Stimulated activated CD4-positive, alpha-beta T cell treated with anti-CD3 and anti-CD28 coated beads, Interleukin-15, amount 100 ng/mL, for 24 hours (primary cell): ENCODE measurements at regions not wholly inside any gene's neighbourhood (a gene's known extent, or its start where the extent isn't known, plus 50 kb on each side); places are given as distances from the start of the nearest gene placed in this dataset.
"Not testable (repeated sequence)": the region's sequence is repeated elsewhere in the genome, so short reads cannot be mapped to it uniquely, and the experiment has no call there.

Experiments used
- DNase-seq: peaks from one replicate; pipeline ENCODE4 v3.0.0-alpha.2; 2020

- DNase-seq = no peak
Observed at GRCh38 chr5:108581026-108581425, 166.7 kb upstream of the FER start.

GRCh38 chr5:108579236-108579635, 168.5 kb upstream of the FER start:
- DNase-seq = no peak

- DNase-seq = no peak
Observed at GRCh38 chr5:108578791-108579190, 168.9 kb upstream of the FER start.

GRCh38 chr5:108567429-108567828, 180.3 kb upstream of the FER start:
- no peak for DNase-seq

GRCh38 chr5:108564441-108564840, 182.5 kb upstream of the FBXL17 start:
- DNase-seq = no peak

- DNase-seq = no peak
Observed at GRCh38 chr5:108562205-108562454, 180.2 kb upstream of the FBXL17 start.

GRCh38 chr5:108561416-108562204, 179.7 kb upstream of the FBXL17 start:
- DNase-seq = no peak

- no peak for DNase-seq
Observed at GRCh38 chr5:108560581-108560980, 178.7 kb upstream of the FBXL17 start.

GRCh38 chr5:108560166-108560565, 178.3 kb upstream of the FBXL17 start:
- DNase-seq = no peak

GRCh38 chr5:108558840-108559239, 176.9 kb upstream of the FBXL17 start:
- DNase-seq = not testable (repeated sequence)

GRCh38 chr5:108558142-108558541, 176.2 kb upstream of the FBXL17 start:
- DNase-seq = not testable (repeated sequence)

GRCh38 chr5:108557686-108558085, 175.8 kb upstream of the FBXL17 start:
- no peak for DNase-seq

- no peak for DNase-seq
Observed at GRCh38 chr5:108556441-108557145, 174.7 kb upstream of the FBXL17 start.

GRCh38 chr5:108548684-108549596, 167.0 kb upstream of the FBXL17 start:
- DNase-seq = no peak

GRCh38 chr5:108546939-108547338, 165.0 kb upstream of the FBXL17 start:
- DNase-seq = no peak

- DNase-seq = no peak
Observed at GRCh38 chr5:108545301-108545700, 163.4 kb upstream of the FBXL17 start.

GRCh38 chr5:108543486-108543885, 161.6 kb upstream of the FBXL17 start:
- no peak for DNase-seq

- no peak for DNase-seq
Observed at GRCh38 chr5:108541836-108542235, 159.9 kb upstream of the FBXL17 start.

- no peak for DNase-seq
Observed at GRCh38 chr5:108536321-108536720, 154.4 kb upstream of the FBXL17 start.

- DNase-seq = not testable (repeated sequence)
Observed at GRCh38 chr5:108532129-108532445, 150.2 kb upstream of the FBXL17 start.

GRCh38 chr5:108531367-108532128, 149.7 kb upstream of the FBXL17 start:
- DNase-seq = no peak

- no peak for DNase-seq
Observed at GRCh38 chr5:108530706-108531105, 148.8 kb upstream of the FBXL17 start.

- no peak for DNase-seq
Observed at GRCh38 chr5:108529381-108529780, 147.5 kb upstream of the FBXL17 start.
